ACC112 (cell line): ENCODE measurements at regions not wholly inside any gene's neighbourhood (a gene's known extent, or its start where the extent isn't known, plus 50 kb on each side); places are given as distances from the start of the nearest gene placed in this dataset.
A peak's percentile ranks its signal among the peaks of the same experiment; 100 is the strongest.

Experiments used
- H2AFZ ChIP-seq: fragments of 200-600 bp; sonication (generic); one replicate; pipeline ENCODE4 v1.6.0; 2017; ENCODE audit warnings: antibody characterized with exemption, low read length; ENCODE audit not compliant: unreplicated experiment
- H3K27ac ChIP-seq: fragments of 200-600 bp; sonication (generic); 2 replicates; pipeline ENCODE4 v1.5.1; 2014; ENCODE audit warnings: low read depth, mild to moderate bottlenecking, antibody characterized with exemption, low read length, moderate library complexity
- H3K27me3 ChIP-seq: fragments of 200-600 bp; sonication (generic); 2 replicates; pipeline ENCODE4 v1.6.1; 2014; ENCODE audit warnings: mild to moderate bottlenecking, antibody characterized with exemption, low read length, moderate library complexity, mixed read lengths; ENCODE audit not compliant: insufficient read depth
- H3K36me3 ChIP-seq: fragments of 200-600 bp; sonication (generic); 2 replicates; pipeline ENCODE4 v1.6.1; 2016; ENCODE audit warnings: mild to moderate bottlenecking, antibody characterized with exemption, low read length, moderate library complexity, mixed read lengths; ENCODE audit not compliant: insufficient read depth
- H3K4me1 ChIP-seq: fragments of 200-600 bp; sonication (generic); one replicate; pipeline ENCODE4 v1.6.1; 2016; ENCODE audit warnings: low read length, mixed read lengths; ENCODE audit not compliant: insufficient read depth, unreplicated experiment, control insufficient read depth
- H3K4me3 ChIP-seq: fragments of 200-600 bp; sonication (generic); 2 replicates; pipeline ENCODE4 v1.5.1; 2014; ENCODE audit warnings: mild to moderate bottlenecking, low read depth, low read length
- H3K79me2 ChIP-seq: fragments of 200-600 bp; sonication (generic); one replicate; pipeline ENCODE4 v1.6.0; 2016; ENCODE audit warnings: low read length; ENCODE audit not compliant: control insufficient read depth, unreplicated experiment, insufficient read depth

DNA sequence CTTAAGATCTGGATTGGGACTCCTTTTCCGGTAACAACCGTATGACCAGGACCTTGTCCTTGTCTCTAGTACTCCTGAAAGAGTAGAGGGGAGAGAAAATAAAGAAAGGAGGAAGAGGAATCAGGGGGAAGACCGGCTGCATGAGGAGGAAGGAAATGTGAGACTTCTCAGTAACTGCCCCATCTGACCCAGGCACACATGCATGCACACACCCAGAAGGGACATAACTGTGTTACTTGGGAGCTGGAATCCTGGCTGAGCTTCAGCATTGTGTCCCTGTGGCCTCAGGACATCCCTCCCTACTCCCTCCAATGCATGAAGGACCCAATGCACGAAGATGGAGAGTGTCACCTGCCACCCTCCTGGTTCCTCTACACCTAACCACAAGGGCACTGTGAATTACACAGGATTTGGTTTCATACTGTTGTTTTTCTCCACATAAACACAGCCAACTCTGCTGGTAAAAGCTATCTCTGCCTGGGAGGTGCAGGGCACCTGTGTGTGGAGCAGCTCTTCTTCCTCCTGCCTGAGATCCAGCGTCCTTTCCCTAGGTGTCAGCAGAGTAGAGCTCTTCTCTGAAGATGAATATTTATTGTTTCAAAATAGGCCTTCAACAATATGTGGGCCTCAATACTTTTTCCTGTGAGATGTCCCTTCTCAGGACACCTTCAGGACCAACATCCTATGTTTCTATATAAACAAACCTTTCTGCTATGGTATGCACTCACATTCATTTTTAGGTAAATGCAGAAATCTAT is 574.1 kb upstream of the ID2 start:
- H3K4me3 ChIP-seq = no peak overlapping the region
- peaks cover 7% of the 10 kb centered on the region for H3K4me1 ChIP-seq
- H2AFZ ChIP-seq = no peak overlapping the region
- H3K27ac ChIP-seq = no peak overlapping the region
- H3K27me3 ChIP-seq = peaks cover 7% of the 10 kb centered on the region; the same call in 1 of the 2 replicates
- no peaks in the 10 kb centered on the region for H3K79me2 ChIP-seq
- H3K36me3 ChIP-seq = no peaks in the 10 kb centered on the region

DNA sequence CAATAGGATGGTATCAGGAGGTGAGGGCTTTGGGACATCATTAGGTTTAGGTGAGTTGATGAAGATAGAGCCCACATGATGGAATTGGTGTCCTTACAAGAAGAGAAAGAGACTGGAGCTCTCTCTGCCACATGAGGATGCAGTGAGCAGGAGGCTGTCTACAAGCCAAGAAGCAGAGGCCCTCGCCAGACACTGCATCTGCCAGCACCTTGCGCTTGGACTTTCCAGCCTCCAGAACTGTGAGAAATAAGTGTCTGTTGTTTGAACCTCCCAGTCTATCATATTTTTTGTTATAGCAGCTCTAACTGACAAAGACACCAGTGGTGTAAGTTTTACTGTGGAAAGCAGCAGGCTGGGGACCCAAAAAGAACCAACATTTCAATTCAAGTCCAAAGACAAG is 571.1 kb upstream of the ID2 start:
- Histone ChIP-seq H3K79me2 (no peaks in the 10 kb centered on the region), H3K27me3 (peaks cover 1% of the 10 kb centered on the region; the same call in 1 of the 2 replicates), H3K4me3 (no peak overlapping the region), H2AFZ (no peak overlapping the region), H3K4me1 (no peaks in the 10 kb centered on the region), H3K36me3 (no peaks in the 10 kb centered on the region), H3K27ac (no peak overlapping the region)

- Histone ChIP-seq H3K4me3 (no peak overlapping the region), H2AFZ (no peak overlapping the region), H3K27ac (no peak overlapping the region), H3K36me3 (no peaks in the 10 kb centered on the region), H3K4me1 (no peaks in the 10 kb centered on the region), H3K27me3 (no peaks in the 10 kb centered on the region), H3K79me2 (no peaks in the 10 kb centered on the region)
These were observed 570.7 kb upstream of the ID2 start for GRCh38 chr2:8111193-8111592.

DNA sequence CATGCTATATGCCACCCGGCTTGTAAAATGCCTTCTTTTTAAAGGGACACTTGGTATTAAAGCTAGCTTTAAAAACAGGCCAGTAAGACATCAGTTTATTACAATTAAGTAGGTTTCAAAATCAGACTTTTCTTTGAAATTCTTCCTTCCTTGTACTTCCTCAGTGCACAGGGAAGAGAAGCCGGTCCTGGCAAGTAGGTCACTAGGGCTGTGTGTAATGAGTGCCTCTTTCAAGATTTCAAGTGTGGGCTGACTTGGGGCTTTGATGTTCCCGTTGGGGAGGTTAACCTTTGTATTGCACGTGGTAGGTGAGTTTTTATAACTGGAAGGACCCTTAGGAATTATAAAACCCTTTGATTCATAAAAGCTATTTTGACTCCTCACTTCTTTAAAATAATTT is 566.4 kb upstream of the ID2 start:
- H3K27ac ChIP-seq = no peak overlapping the region
- no peaks in the 10 kb centered on the region for H3K36me3 ChIP-seq
- H3K27me3 ChIP-seq = no peaks in the 10 kb centered on the region
- H2AFZ ChIP-seq = no peak overlapping the region
- no peaks in the 10 kb centered on the region for H3K79me2 ChIP-seq
- no peak overlapping the region for H3K4me3 ChIP-seq
- peaks cover 10% of the 10 kb centered on the region for H3K4me1 ChIP-seq

DNA sequence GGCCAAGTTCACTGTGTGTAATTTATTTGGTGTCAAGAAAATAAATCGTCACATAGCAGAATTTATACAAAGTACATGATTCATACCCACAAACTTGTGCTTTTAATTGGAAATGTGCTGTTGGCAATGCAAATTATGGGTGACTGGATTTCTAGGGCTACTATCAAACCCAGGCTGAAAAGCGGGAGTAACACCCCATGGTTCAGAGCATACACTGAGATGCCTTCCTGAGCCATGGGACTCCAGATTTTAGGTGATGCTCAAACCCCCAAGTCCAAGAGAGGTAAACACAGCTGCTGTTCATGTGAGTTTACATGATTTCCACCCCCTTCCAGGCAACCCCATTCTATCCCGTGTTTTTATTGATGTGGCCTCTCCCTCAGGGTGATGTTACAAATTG is 565.9 kb upstream of the ID2 start:
- no peaks in the 10 kb centered on the region for H3K36me3 ChIP-seq
- H3K27ac ChIP-seq = no peak overlapping the region
- H2AFZ ChIP-seq = no peak overlapping the region
- H3K27me3 ChIP-seq = no peaks in the 10 kb centered on the region
- H3K4me3 ChIP-seq = no peak overlapping the region
- H3K79me2 ChIP-seq = no peaks in the 10 kb centered on the region
- H3K4me1 ChIP-seq = peaks cover 14% of the 10 kb centered on the region

- no peaks in the 10 kb centered on the region for H3K27me3 ChIP-seq
- no peak overlapping the region for H3K27ac ChIP-seq
- peaks cover 21% of the 10 kb centered on the region for H3K4me1 ChIP-seq
- H3K4me3 ChIP-seq = no peak overlapping the region
- no peaks in the 10 kb centered on the region for H3K36me3 ChIP-seq
- no peak overlapping the region for H2AFZ ChIP-seq
- H3K79me2 ChIP-seq = no peaks in the 10 kb centered on the region
These were observed 565.2 kb upstream of the ID2 start for GRCh38 chr2:8116661-8117060.

DNA sequence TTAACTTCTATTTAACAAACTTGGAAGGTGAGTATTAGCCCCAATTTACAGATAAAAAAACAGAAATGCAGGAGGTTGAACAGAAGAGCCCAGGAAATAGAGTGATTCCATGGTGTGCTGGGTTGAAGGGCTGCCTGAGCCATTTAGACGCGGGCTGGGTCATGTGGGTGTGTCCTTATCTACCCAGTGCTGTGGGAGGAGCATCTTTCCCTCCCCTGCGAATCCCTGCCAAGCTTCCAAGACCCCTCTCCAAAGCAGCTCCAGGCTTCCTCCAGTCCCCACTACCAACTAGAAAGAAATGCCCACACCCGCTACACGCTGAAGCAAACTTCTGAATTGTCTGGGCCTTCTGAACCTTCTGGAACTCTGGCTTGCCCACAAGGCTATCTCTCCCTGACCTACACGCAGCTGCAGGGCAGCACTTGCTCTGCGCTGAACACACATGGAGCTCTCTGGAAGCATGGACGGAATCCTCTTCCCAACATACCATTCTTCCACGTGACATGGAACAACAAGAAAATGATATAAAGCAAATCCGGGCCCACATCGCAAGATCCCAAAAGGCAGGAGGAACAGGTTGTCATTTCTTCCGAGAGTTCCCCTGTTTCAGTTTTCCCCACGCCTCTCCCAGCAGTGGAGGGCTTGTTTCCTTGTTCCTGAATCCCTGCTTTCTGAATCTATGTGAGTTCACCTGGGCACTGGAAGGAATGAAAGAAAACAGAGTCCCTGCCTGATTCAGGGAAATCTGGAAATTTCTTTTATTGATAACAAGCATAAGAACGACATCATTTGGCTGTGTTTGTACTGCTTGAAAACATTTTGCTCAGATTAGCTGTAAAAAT is 562.7 kb upstream of the ID2 start:
- no peaks in the 10 kb centered on the region for H3K36me3 ChIP-seq
- no peaks in the 10 kb centered on the region for H3K27me3 ChIP-seq
- H3K79me2 ChIP-seq = no peaks in the 10 kb centered on the region
- H3K4me3 ChIP-seq = no peak overlapping the region
- H3K27ac ChIP-seq = peak overlapping the region; percentile 59
- peak overlapping the region; percentile 88 for H2AFZ ChIP-seq
- peaks cover 27% of the 10 kb centered on the region for H3K4me1 ChIP-seq

GRCh38 chr2:8119782-8120505 is 561.9 kb upstream of the ID2 start:
- H3K4me1 ChIP-seq = peaks cover 27% of the 10 kb centered on the region
- H3K27me3 ChIP-seq = no peaks in the 10 kb centered on the region
- H3K79me2 ChIP-seq = no peaks in the 10 kb centered on the region
- H2AFZ ChIP-seq = peak overlapping the region; percentile 88
- H3K36me3 ChIP-seq = no peaks in the 10 kb centered on the region
- H3K27ac ChIP-seq = peak overlapping the region; percentile 59
- H3K4me3 ChIP-seq = peak overlapping the region; percentile 47

DNA sequence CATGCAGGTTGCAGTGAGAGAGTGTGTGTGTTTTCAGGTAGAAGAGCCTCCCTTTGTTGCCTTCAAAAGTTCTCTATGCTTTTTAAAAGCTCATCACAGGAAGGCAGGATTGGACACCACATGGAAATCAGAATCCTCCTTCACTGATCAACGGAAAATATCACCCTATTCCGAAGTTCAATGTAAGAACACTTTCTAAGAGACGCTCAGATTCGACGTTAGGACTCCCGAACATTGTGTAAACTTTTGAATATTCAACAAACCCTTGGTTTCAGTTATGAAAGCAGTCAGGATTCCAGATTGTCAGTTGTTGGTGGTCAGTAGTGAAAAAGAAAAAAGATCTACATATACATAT is 561.4 kb upstream of the ID2 start:
- Histone ChIP-seq H3K27me3 (no peaks in the 10 kb centered on the region), H3K4me1 (peaks cover 27% of the 10 kb centered on the region), H2AFZ (peak overlapping the region; percentile 88), H3K27ac (peak overlapping the region; percentile 59; the same call in 1 of the 2 replicates), H3K36me3 (no peaks in the 10 kb centered on the region), H3K4me3 (0 out of 2 replicates have a peak overlapping the region, but pooled peaks have one; percentile 47), H3K79me2 (no peaks in the 10 kb centered on the region)

DNA sequence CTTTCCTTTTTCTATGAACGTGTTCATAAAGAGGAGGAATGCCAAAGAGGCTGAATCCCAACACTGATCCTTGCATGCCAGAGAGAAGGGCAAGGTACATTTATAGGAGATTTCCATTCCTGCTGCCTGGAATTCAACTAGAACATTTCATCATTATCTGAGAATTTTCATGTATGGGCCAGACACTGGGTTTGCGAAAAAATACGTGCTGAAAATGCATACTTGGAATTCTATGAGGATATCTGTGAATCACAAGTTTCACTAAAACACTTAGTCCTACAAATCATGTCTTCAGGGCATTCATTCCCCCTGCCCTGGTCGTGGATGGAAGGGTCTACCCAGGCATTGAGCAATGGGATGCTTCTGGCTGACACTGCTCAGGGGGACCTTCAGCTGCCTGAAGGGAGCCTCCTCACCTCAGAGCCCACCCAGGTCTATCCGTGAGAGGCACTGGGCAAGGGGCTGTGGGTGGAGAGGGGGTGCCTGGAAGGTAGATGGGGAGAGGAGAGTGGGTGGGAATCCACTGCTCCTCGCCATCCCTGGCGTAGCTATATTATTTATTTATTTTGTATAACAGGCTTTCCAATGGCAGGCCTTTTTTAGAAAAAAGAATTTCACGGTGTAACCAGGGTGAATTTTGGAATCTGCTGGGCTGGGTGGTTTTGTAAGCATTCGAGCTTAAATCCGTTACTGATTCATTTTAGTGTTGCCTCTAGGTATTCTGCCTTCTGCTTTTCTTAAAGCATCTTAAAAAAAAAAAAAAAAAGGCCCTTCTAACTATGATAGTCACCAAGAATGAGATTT is 560.6 kb upstream of the ID2 start:
- Histone ChIP-seq H3K27me3 (no peaks in the 10 kb centered on the region), H3K4me3 (no peak overlapping the region), H2AFZ (no peak overlapping the region), H3K36me3 (no peaks in the 10 kb centered on the region), H3K79me2 (no peaks in the 10 kb centered on the region), H3K27ac (no peak overlapping the region), H3K4me1 (peaks cover 27% of the 10 kb centered on the region)
